Adrenal gland (tissue), 9 donors: ENCODE measurements at regions not wholly inside any gene's neighbourhood (a gene's known extent, or its start where the extent isn't known, plus 50 kb on each side); places are given as distances from the start of the nearest gene placed in this dataset.

Experiments used
- DNase-seq, 7 donors: peaks; one replicate each; pipeline ENCODE4 v3.0.0-alpha.2; 2019 to 2020
- H3K27ac ChIP-seq, 5 donors: fragments of 200-600 bp; sonication (generic) in 4 of 5; 1 replicate in 3 of 5; 2 replicates in 2 of 5; pipeline versions ENCODE4 v1.5.1 to v1.8.0; 2016 to 2020; ENCODE audit warnings: mild to moderate bottlenecking in 1 of 5
- H3K27me3 ChIP-seq: fragments of 200-600 bp; 2 replicates; pipeline ENCODE4 v1.8.0; 2021
- H3K36me3 ChIP-seq, 2 donors: fragments of 200-600 bp; replicated peaks in 1 of 2; 1 replicate in 1 of 2; 2 replicates in 1 of 2; pipeline versions ENCODE4 v1.5.1 to v1.8.0; 2018 to 2022
- H3K4me1 ChIP-seq, 2 donors: fragments of 200-600 bp; replicated peaks in 1 of 2; 1 replicate in 1 of 2; 2 replicates in 1 of 2; pipeline versions ENCODE4 v1.5.1 to v1.8.0; 2018 to 2021
- H3K4me3 ChIP-seq, 4 donors: fragments of 200-600 bp; sonication (generic) in 3 of 4; one replicate each; pipeline ENCODE4 v1.5.1; 2016 to 2018
- H3K9me3 ChIP-seq, 3 donors: fragments of 200-600 bp; sonication (generic) in 1 of 3; replicated peaks in 1 of 3; 1 replicate in 2 of 3; 2 replicates in 1 of 3; pipeline versions ENCODE4 v1.5.1 to v1.8.0; 2016 to 2021
- CTCF ChIP-seq, 6 experiments: fragments of 450-650 bp in 4 of 6; fragments of 200-600 bp in 2 of 6; sonication (generic) in 1 of 6; IDR thresholded peaks; 1 replicate in 5 of 6; 2 replicates in 1 of 6; pipeline versions ENCODE4 v1.5.1 to v1.8.0; 2016 to 2021; ENCODE audit warnings: antibody characterized with exemption in 6 of 6, mild to moderate bottlenecking in 2 of 6, moderate library complexity in 1 of 6
- POLR2A ChIP-seq, 2 donors: fragments of 450-650 bp; IDR thresholded peaks; one replicate each; pipeline ENCODE4 v1.6.1; 2017; ENCODE audit warnings: antibody characterized with exemption in 2 of 2, mild to moderate bottlenecking in 2 of 2, moderate library complexity in 1 of 2
- WGBS, 4 donors: extraction: QIAGEN DNeasy Blood & Tissue Kit in 2 of 4; methylation state at CpG; one replicate each; pipeline versions ENCODE4 v1.1.5 to v1.1.7; 2013 to 2017; 5-methylcytosine and 5-hydroxymethylcytosine counted together
- intact Hi-C, 2 donors: fragments of 100-400 bp; cut with DNase I; formaldehyde crosslinking; loops; one replicate each; pipeline versions ENCODE4 v1.14.1 to v1.15.0; 2022 to 2023
- donor health status: healthy with polysubstance abuse.
- donor health status: Bipolar disorder and iron deficiency.
- donor health status: DM: yes; HTN: yes; CAD: no.
- donor health status: DM: no; HTN: no; CAD: no.
- donor health status: DM: no; HTN: no; CAD: no.

GRCh38 chr21:23853796-23854379, 1753.4 kb downstream of the MRPL39 start:
- DNase-seq: peak in 1 of 7 donors; percentile 19
- intact Hi-C loops: loop anchor here in 1 of 2 donors (10.0 kb wide), 2 partner anchors 111 to 661 kb away; no protein-coding TSS in a partner anchor

GRCh38 chr21:23837564-23837963, 1769.7 kb downstream of the MRPL39 start:
- H3K9me3 ChIP-seq: no peaks in the 10 kb centered on the region
- H3K27ac ChIP-seq: no peak overlapping the region
- no peak overlapping the region for H3K4me3 ChIP-seq
- TF ChIP-seq CTCF (IDR thresholded peaks at IDR 0.05) (no peak), POLR2A (IDR thresholded peaks at IDR 0.05) (no peak)
- no peaks in the 10 kb centered on the region for H3K27me3 ChIP-seq
- DNase-seq: no peak
- H3K36me3 ChIP-seq: peaks cover 0 to 2% of the 10 kb centered on the region in 2 donors
- WGBS, 4 donors: 64 to 73% (median 71%) methylated on average over 3 of the region's 3 CpGs
- intact Hi-C loops: no loop called here
- no peaks in the 10 kb centered on the region for H3K4me1 ChIP-seq

More at GRCh38 chr21:23853796-23854379, 1753.4 kb downstream of the MRPL39 start:
- no peak for TF ChIP-seq POLR2A (IDR thresholded peaks at IDR 0.05)
- peak; percentile 23 to 69 (median 58) for TF ChIP-seq CTCF (IDR thresholded peaks at IDR 0.05)
- H3K4me1 ChIP-seq: no peaks in the 10 kb centered on the region
- no peaks in the 10 kb centered on the region for H3K9me3 ChIP-seq
- 6 to 20% (median 8%) methylated on average over 1 of the region's 1 CpG for WGBS, 4 donors
- H3K27ac ChIP-seq: no peak overlapping the region
- H3K4me3 ChIP-seq: no peak overlapping the region
- H3K36me3 ChIP-seq: no peaks in the 10 kb centered on the region
- H3K27me3 ChIP-seq: no peaks in the 10 kb centered on the region

- Histone ChIP-seq H3K27ac (no peak overlapping the region), H3K4me3 (no peak overlapping the region), H3K9me3 (no peaks in the 10 kb centered on the region), H3K27me3 (no peaks in the 10 kb centered on the region), H3K4me1 (no peaks in the 10 kb centered on the region), H3K36me3 (no peaks in the 10 kb centered on the region)
- TF ChIP-seq CTCF (IDR thresholded peaks at IDR 0.05) (no peak), POLR2A (IDR thresholded peaks at IDR 0.05) (no peak)
- no peak for DNase-seq
- intact Hi-C loops: no loop called here
- 41 to 75% (median 51%) methylated on average over 3 of the region's 3 CpGs for WGBS, 4 donors
Observed at GRCh38 chr21:23822760-23823159, 1784.5 kb downstream of the MRPL39 start.

DNA sequence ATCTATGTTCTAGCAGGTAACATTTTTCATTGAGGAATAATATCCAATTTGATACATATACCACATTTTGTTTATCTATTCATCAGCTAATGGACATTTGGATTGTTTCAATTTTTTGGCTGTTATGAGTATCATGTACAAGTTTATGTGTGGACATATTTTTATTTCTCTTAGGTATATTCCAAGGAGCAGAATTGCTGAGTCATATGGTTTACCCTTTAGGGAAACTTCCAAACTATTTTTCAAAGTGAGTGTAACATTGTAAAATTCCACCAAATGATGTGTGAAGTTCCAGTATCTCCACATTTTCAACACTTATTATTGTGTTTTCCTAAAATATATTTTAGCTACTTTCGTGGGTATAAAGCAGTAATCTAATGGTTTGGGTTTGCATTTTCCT, 1789.9 kb downstream of the MRPL39 start:
- intact Hi-C loops: no loop called here
- Histone ChIP-seq H3K4me3 (no peak overlapping the region), H3K27me3 (no peaks in the 10 kb centered on the region), H3K36me3 (no peaks in the 10 kb centered on the region), H3K9me3 (no peaks in the 10 kb centered on the region), H3K4me1 (no peaks in the 10 kb centered on the region), H3K27ac (no peak overlapping the region)
- no peak for DNase-seq
- TF ChIP-seq POLR2A (IDR thresholded peaks at IDR 0.05): no peak
- TF ChIP-seq CTCF (IDR thresholded peaks at IDR 0.05): no peak
- WGBS, 4 donors: 36 to 63% (median 51%) methylated on average over 1 of the region's 1 CpG
